HG03025 (cell line): ENCODE measurements at regions not wholly inside any gene's neighbourhood (a gene's known extent, or its start where the extent isn't known, plus 50 kb on each side); places are given as distances from the start of the nearest gene placed in this dataset.

Source experiments
- ATAC-seq: cut with Tn5 transposase; IDR thresholded peaks from one replicate; pipeline ENCODE4 v1.9.1; 2021; ENCODE audit warnings: mild to moderate bottlenecking, moderate library complexity; ENCODE audit not compliant: unreplicated experiment, low FRiP score

GRCh38 chr12:77324416-77324762 lies 259.0 kb upstream of the E2F7 start:
- peak; percentile 16 for ATAC-seq

- ATAC-seq: peak; percentile 38
These were observed 258.5 kb upstream of the E2F7 start for GRCh38 chr12:77323788-77324415.

GRCh38 chr12:77319166-77319565 lies 253.8 kb upstream of the E2F7 start:
- no peak for ATAC-seq

- ATAC-seq: no peak
These were observed 250.0 kb upstream of the E2F7 start for GRCh38 chr12:77315407-77315806.

GRCh38 chr12:77314378-77315052 lies 249.1 kb upstream of the E2F7 start:
- ATAC-seq: no peak

- no peak for ATAC-seq
These were observed 242.7 kb upstream of the E2F7 start for GRCh38 chr12:77308056-77308455.

GRCh38 chr12:77300811-77301210 lies 235.4 kb upstream of the E2F7 start:
- ATAC-seq: no peak

- no peak for ATAC-seq
These were observed 234.7 kb upstream of the E2F7 start for GRCh38 chr12:77299910-77300669.

GRCh38 chr12:77299001-77299400 lies 233.6 kb upstream of the E2F7 start:
- ATAC-seq: no peak

GRCh38 chr12:77294016-77294415 lies 228.6 kb upstream of the E2F7 start:
- ATAC-seq: no peak

GRCh38 chr12:77274926-77275325 lies 209.6 kb upstream of the E2F7 start:
- no peak for ATAC-seq

- ATAC-seq: no peak
These were observed 208.5 kb upstream of the E2F7 start for GRCh38 chr12:77273898-77274297.

- ATAC-seq: no peak
These were observed 191.6 kb upstream of the E2F7 start for GRCh38 chr12:77256956-77257355.

GRCh38 chr12:77253321-77253720 lies 188.0 kb upstream of the E2F7 start:
- ATAC-seq: no peak

- ATAC-seq: no peak
These were observed 186.4 kb upstream of the E2F7 start for GRCh38 chr12:77251799-77252198.

GRCh38 chr12:77249892-77250291 lies 184.5 kb upstream of the E2F7 start:
- ATAC-seq: no peak

GRCh38 chr12:77248036-77248435 lies 182.7 kb upstream of the E2F7 start:
- ATAC-seq: no peak

GRCh38 chr12:77247542-77247941 lies 182.2 kb upstream of the E2F7 start:
- ATAC-seq: no peak

- no peak for ATAC-seq
These were observed 178.0 kb upstream of the E2F7 start for GRCh38 chr12:77243345-77243744.

- no peak for ATAC-seq
These were observed 174.2 kb upstream of the E2F7 start for GRCh38 chr12:77239617-77240016.

GRCh38 chr12:77238335-77238734 lies 173.0 kb upstream of the E2F7 start:
- ATAC-seq: no peak

- no peak for ATAC-seq
These were observed 172.5 kb upstream of the E2F7 start for GRCh38 chr12:77237896-77238295.
